ENCODE measurements at regions not wholly inside any gene's neighbourhood (a gene's known extent, or its start where the extent isn't known, plus 50 kb on each side); places are given as distances from the start of the nearest gene placed in this dataset.

DNA sequence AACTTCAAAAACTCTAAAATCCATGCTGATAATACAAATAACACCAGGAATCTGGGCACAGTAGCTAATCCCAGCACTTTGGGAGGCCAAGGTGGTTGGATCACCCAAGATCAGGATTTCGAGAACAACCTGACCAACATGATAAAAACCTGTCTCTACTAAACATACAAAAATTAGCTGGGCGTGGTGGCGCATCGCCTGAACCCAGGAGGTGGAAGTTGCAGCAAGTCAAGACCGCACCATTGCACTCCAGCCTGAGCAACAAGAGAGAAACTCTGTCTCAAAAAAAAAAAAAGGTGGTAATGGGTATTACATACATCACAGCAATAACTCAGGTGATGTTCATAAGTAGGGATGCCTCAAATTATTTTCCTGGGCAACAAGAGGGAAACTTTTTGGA lies 315.0 kb upstream of the MEOX2 start:
- no peak for DNase-seq (ENCODE audit: low read depth)

DNA sequence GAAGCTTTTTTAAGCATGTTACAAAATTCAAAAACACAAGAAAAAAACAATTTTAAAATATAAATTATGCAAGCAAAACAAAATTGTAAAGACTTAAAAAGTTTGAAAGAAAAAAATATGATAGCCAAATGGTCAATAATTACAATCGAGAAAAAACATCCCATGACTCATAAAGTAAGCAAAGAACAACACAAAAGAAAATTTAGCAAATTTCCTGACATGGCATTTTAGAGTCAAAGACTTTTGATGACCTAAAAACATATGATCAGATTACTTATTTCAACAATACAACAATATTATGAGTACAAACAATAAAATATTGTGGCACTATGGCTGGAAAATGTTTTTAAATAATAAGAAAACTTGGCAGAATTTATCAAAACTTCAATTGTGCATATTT lies 312.1 kb upstream of the MEOX2 start:
- DNase-seq (ENCODE audit: low read depth) = no peak

DNA sequence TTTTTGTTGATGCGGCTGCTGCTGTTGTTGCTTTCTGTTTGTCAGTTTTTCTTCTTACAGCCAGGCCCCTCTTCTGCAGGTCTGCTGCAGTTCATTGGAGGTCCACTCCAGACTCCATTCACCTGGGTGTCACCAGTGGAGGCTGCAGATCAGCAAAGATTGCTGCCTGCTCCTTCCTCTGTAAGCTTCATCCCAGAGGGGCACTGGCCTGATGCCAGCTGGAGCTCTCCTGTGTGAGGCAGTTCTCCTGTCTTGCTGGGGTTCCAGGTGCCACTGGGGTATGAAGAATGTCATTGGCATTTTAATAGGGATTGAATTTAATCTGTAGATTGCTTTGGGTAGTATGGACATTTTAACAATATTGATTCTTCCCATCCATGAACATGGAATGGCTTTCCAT lies 308.5 kb upstream of the MEOX2 start:
- no peak for DNase-seq (ENCODE audit: low read depth)

DNA sequence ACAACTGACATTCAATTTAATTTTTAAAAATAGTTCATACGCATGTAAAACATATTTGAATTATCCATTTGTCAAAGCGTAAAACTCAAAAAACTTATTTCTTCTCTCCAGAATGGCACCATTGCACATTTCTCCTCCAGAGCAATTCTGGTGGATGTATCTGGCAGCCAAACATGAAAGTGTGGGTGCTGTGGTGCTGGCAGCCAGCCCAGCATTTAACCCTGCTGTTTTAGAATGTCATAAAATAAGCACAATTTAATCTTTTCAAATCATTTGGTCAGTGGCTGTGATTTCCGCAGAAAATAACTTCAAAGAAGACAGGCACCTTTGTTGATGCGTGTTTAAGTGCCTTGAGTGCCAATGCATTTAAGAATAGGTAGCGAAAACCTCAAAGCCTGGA lies 302.7 kb upstream of the MEOX2 start:
- no peak for DNase-seq (ENCODE audit: low read depth)

DNA sequence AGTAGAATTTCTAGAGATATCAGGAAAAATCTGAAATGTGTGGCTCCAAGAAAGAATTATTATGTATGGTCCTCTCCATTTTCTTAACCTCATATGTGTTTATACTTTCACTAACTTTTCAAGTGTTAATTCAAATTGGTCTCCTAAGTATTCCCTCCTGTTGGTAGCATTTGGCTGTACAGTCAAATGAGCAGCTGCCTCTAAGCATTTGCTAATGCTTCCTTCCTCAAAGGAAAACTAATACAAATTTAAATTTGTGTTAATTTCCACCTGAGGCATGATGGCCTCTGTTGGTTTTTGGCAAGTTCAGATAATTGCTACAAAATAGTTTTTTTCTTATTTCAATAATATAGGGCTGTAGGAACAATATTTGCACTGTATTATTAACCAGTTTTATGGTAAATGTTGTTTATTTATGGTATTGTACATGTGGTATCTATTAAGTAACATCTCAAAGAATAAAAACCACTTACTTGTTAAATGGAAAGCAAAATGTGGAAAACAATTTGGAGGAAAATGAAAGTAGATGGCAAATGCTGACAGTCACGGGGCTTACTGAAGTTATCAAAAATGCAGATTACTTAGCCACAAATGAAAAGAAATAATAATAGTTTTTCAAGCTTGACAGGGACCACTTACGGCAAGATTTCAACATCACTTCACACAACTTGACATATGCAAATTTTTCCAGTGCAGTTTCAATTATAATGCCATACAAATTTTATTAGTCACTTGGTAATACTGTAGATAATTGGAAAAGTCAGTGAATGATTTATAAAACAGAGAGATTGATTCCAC lies 299.3 kb upstream of the MEOX2 start:
- no peak for DNase-seq (ENCODE audit: low read depth)

DNA sequence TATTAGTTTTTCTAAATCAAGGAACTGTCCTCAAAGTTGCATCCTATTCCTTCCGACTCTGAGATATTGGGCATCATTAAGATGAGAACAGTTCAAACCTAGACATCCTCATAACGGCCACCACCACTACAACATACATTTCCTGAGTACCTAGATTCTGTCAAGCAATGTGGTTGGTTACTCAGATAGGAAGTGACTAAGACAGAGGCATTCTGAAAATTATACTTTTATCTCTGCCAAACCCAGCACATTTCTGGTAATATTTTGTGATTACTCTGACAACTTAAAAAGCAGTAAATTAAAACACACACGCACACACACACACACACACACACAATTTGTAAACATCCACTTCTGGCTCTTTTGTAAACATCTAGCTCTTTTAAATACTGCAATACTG lies 291.2 kb upstream of the MEOX2 start:
- DNase-seq (ENCODE audit: low read depth) = no peak

DNA sequence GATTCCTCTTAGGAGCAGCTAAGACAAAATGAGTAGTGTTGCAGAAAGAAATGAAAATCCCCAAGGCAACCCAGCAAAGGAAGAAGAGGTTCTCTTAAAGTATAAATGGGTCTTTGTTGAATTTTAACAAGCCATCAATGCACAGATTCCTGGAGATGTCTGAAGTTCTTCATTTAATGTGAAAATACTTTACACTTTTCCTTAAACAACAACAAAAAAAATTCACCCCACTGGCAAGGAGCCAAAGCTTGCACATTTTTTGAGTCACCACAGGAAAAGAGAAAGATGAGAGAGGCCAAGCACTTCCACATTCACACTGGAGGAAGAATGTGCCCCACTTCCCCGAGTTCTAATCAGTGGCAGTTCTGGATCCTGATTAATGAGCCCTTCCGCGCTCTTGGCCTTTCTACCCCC lies 286.4 kb upstream of the MEOX2 start:
- DNase-seq (ENCODE audit: low read depth) = no peak

DNA sequence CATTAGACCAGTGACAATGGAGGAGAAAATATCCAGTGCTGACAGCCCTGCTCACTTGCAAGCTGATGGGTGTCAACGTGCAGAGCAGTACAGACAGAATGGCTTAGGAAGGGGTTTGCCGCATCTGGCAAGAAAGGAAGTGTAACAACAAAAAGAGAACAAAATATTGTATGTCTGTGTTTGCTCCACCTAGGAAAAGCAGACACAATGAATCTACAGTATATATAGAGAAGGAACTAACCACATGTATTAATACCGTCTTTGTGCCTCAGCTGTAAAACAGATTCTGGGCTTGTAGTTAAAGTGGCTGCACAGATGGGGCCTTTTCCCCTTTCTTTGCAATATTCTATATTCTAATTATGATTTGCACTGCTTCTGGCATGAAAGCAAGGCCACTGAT lies 281.1 kb upstream of the MEOX2 start:
- no peak for DNase-seq (ENCODE audit: low read depth)

DNA sequence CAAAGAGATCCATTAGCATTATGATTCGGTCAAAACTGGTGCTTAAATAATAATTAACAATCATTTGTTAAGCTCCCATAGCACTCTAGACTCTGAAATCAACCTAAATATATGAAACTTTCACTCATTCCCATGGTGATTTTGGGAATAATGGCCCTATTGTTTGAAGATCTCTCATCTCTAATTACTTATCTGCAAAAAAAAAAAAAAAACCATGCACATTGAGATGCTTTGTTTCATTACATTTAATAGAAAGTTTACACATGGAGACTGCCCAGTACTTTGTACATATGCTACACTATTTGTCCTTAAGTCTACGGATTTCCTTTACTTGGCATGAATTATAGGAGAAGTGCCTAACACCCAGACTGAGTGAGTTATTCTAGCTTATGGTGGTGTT lies 280.6 kb upstream of the MEOX2 start:
- DNase-seq (ENCODE audit: low read depth) = no peak

DNA sequence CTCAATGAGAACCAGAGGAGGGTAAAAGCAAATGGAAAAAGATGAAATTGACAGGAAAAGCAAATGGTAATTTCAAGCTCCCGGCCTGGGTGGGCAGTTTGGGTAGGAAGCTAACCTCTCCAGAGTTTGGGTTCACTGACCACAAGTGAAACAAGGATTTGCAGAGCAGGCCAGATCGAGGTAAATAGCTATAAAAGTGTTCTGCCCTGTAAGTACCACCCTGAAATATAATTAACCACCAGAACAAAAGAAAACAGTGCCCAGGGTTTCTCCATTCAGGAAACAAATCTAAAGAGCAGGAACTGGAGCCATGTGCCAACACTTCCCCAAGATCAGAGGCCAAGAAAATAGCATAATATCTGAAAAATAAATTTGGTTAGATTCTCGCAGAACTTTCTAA lies 276.7 kb upstream of the MEOX2 start:
- DNase-seq (ENCODE audit: low read depth) = no peak

DNA sequence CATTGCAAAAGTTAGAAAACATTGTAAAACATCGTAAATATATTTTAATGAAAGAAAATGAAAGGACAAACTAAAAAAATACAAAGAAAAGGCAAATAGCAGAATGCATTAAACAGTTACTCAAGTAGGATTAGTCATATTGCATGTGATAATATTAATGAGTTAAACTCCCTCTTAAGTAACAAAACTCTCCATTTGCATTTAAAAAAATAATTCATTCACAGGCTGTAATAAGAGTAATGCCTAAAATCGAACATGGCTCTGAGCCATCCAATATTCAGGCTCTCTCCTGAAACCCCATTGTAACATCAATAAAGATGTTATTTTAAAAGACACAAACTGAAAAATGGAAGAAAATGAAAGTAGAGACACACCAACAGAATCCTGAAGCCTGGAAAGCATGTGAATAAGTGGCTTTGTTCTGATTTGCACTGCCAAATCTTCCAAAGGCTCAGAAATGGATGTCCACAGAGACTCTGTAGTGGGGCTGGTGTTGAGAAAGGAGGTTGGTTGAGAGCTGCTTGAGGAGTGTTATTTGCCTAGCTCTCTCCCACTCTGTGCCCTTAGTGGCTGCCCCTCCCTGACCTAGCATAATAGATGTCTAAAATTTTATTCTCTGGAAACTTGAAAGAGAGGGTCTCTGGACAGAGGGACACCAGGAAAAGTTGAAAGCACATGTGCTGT lies 268.3 kb upstream of the MEOX2 start:
- no peak for DNase-seq (ENCODE audit: low read depth)

DNA sequence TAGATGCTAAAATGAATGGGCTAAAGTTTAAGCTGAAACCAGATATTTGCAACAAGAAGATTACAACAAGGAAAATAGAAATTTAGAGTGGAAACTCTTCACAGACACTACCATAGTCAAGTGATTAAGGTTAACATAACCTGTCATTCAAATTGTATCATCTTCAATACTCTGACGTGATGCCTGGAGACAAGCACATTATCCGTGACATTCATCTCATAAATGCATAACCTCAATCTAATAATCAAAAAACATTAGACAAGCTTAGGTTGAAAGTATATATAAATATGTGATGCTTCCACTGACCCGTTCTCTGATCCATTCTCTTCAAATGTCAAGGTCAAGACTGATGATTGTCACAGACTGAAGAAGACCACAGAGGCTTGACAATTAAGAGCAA lies 263.8 kb upstream of the MEOX2 start:
- no peak for DNase-seq (ENCODE audit: low read depth)

DNA sequence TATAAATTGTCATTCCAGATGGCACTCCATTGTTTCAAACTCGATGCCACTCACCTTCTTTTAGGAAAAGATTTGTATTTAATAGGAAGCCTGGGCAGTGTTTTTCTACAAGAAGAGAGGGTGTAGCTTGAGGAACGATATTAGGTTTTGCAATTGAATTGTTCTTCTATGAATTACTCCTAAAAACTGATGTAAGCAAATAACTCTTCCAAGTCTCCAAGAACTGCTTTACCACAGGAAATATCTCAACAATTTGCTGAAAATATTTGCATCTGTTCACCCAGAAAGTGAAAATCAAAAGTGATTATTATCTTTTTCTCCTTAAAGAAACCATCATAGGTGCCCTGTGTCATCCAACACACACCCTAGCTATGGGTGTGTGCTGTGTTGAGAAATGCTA lies 261.3 kb upstream of the MEOX2 start:
- no peak for DNase-seq (ENCODE audit: low read depth)

DNA sequence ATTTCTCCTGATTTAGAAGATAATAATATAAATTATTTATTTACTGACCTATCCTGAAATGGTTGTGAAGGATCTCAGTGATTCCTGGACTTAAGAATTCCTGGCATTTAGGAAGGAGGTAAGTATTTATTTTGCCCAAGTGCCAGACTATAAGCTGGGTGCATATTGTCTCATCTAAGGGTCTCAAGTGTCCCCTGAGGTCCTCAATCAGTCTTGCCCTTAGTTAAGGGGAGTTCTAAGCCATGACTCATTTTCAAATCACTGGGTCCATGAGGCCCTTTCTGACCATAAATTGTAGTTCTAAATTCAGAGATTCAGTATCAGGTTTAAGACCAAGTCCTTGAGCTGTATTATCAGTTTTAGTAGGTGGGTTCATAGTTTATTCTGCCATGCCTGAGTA lies 251.6 kb upstream of the MEOX2 start:
- DNase-seq (ENCODE audit: low read depth) = no peak

DNA sequence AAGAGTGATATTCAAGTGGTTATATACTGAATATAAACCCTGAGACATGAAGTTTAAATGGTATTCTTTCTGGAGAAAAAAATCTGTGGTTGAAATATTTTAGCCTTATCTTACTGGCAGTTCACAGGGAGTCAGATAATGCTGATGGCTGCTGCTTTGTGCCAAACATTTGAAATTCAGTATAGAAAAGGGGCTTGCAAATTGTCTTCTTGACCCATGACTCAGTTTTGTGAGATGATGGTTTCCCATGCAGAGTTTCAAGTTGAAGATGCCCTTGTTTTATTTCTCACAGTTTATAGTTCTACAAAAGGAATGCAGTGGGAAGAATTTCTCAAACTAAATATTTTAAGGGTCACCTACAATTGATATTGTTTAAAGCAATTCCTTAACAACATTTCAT lies 251.1 kb upstream of the MEOX2 start:
- DNase-seq (ENCODE audit: low read depth) = no peak

DNA sequence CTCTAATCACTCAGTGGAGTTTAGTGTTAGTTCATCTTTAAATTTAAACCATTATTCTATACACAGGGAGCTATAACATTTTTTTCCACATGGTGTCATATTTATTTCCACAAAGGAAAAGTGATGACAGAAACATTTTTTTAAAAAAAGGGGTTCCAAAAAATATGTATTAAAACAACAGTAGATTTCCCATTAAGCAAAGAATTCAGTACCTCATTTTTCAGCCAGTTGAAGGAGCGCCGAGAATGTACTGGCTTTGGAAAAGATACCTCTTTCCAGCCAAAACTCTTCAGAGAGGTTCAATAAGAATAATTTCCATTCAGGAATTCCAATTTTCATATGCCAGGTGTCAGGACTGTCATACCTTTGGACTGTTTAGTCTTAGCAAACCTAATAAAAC lies 250.5 kb upstream of the MEOX2 start:
- no peak for DNase-seq (ENCODE audit: low read depth)

DNA sequence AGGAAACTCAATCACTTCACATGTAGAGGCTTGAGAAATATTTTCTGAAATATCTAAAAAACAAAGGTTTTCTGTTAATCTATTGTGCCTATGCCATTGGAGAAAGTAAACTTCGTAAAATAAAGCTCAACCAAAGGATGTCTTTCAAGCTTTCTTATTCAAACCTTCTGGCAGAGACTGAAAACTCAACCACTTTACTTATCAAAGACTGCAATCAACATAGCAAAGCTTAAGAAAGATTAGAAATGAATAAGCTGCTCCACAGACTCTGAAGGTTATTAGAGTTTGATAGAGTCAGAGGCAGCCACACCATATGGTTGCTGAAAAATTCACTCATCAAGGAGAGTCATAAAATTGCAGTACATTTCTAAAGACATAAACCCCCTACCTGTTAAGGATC lies 245.8 kb upstream of the MEOX2 start:
- DNase-seq (ENCODE audit: low read depth) = no peak

DNA sequence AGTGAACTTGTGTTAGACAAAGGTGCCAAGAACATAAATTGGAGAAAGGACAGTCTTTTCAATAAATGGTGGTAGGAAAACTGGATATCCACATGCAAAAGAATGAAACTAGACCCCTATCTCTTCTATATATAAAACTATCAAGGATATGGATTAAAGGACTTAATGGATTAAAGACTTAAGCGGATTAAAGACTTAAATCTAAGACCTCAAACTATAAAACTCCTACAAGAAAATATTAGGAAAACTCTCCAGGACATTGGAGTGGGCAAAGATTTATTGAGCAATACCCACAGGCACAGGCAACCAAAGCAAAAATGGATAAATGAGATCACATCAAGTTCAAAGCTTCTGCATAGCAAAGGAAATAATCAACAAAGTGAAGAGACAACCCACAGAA lies 242.9 kb upstream of the MEOX2 start:
- DNase-seq (ENCODE audit: low read depth) = no peak

DNA sequence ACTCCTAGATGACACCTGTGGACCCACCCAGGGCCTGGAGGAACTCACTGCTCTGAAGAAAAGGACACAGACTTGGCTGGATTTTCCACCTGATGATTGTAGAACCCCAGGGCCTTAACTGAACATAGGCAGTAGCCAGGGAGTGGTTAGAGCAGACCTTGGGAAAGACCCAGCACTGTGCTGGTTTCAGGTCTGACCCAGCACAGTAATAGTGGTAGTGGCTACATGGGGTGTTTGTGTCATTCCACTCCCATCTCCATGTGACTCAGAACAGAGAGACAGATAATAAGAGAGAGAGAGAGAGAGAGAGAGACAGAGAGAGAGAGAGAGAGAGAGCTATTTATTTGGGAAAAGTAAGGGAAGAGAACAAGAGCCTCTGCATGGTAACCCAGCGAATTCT lies 239.1 kb upstream of the MEOX2 start:
- DNase-seq (ENCODE audit: low read depth) = no peak

DNA sequence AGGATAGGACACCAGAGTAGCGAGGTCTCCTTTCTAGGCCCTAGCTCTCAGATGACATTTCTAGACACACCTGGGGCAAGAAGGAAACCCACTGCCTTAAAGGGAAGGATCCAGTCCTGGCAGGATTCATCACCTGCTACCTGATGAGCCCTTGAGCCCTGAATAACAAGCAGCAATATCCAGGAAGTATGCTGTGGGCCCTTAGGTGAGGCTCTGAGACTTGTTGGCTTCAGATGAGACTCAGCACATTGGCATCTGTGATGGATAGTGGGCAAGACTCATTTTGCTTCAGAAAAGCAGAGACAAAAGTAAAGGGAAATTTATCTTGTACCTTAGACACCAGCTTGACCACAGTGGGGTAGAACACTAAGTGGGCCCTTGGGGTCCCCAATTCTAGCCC lies 238.4 kb upstream of the MEOX2 start:
- DNase-seq (ENCODE audit: low read depth) = no peak

DNA sequence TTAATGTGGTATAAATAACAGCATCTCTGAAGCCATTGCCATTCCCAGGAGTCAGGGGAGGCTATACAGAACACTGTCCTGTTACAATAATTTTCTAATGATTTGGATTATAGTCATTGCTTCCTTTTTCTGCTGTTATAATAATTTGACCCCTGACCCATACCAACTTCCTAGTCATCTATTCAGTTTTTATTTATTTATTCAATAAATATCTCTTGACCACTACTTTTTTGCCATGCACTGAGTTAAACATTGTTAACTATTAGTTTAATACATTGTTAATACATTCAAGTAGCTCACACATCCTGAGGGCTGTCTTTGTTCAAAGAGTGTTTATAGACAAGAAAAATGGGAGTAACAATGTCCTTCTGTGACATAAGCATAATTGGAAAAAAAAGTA lies 235.5 kb upstream of the MEOX2 start:
- no peak for DNase-seq (ENCODE audit: low read depth)

DNA sequence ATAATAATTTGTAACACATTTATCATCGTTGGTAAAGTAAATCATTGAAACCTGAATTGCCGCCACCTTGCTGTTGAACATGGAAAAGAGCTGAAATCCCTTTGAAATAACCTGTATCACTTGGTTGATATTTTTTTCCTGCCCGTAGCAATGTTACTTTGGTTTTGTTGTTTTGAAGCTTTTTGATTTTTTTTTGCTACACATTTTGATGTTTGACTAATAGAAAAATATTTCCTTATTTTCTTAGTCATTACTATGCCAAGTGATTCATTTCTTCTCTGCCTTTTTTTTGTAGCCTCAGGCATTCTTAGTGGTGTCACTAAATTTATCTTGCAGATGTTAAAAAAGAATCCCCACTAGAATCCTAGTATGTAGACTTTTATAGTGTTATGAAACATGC lies 235.1 kb upstream of the MEOX2 start:
- DNase-seq (ENCODE audit: low read depth) = no peak

DNA sequence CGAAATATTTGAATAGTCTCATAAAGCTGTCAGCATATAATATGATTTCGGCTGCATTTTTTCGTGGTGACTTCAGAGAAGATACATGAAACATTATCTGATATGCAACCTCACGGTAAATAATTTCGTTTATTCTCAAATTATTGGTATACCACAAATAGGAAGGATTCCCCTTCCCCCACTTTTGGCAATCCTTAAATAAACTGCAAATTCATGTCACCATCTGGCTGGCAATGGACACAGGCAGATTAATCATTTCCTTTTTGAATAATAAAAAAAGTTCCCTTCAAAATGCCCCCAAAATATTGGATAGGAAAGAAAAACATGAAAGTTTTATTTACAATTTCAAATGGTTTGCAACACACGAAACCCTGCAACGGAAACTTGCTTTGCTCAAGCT lies 234.5 kb upstream of the MEOX2 start:
- no peak for DNase-seq (ENCODE audit: low read depth)
